Right cardiac atrium (tissue), 5 donors: ENCODE measurements at regions not wholly inside any gene's neighbourhood (a gene's known extent, or its start where the extent isn't known, plus 50 kb on each side); places are given as distances from the start of the nearest gene placed in this dataset.

Experiments used
- ATAC-seq, 2 donors: fragments of 200-7000 bp; cut with Tn5 transposase; one replicate each; pipeline versions ENCODE4 v1.8.0 to v1.9.1; 2020; ENCODE audit warnings: moderate library complexity in 2 of 2, mild to moderate bottlenecking in 1 of 2
- DNase-seq, 3 donors: peaks; one replicate each; pipeline ENCODE4 v3.0.0-alpha.2; 2020
- H3K27ac ChIP-seq: one replicate; pipeline ENCODE4 v1.5.1; 2013; ENCODE audit warnings: mild to moderate bottlenecking, low read length, control low read depth, moderate library complexity
- H3K27me3 ChIP-seq: one replicate; pipeline ENCODE4 v1.6.1; 2013; ENCODE audit not compliant: control insufficient read depth, insufficient read depth
- H3K4me1 ChIP-seq: one replicate; pipeline ENCODE4 v1.6.1; 2013; ENCODE audit warnings: low read length; ENCODE audit not compliant: control insufficient read depth, insufficient read depth
- H3K4me3 ChIP-seq: one replicate; pipeline ENCODE4 v1.5.1; 2013; ENCODE audit warnings: low read length, control low read depth
- H3K9me3 ChIP-seq: one replicate; pipeline ENCODE4 v1.6.1; 2013; ENCODE audit warnings: low read length; ENCODE audit not compliant: control insufficient read depth
- WGBS: extraction: QIAGEN DNeasy Blood & Tissue Kit; methylation state at CpG from one replicate; pipeline ENCODE4 v1.1.7; 2013; 5-methylcytosine and 5-hydroxymethylcytosine counted together
- intact Hi-C, 4 donors: fragments of 100-400 bp; cut with DNase I; formaldehyde crosslinking; loops; one replicate each; pipeline versions ENCODE4 v1.11.0 to v1.14.0; 2022 to 2023
- donor health status: healthy with polysubstance abuse.
- donor health status: DM: no; HTN: yes; CAD: no.
- donor health status: DM: no; HTN: no; CAD: no.
- donor health status: DM: no; HTN: yes; CAD: no; lungs with severe emphysema.
- donor health status: DM: yes; HTN: yes; CAD: no.

GRCh38 chr5:115723220-115723619 lies 93.2 kb downstream of the CDO1 start:
- Histone ChIP-seq H3K4me3 (no peak overlapping the region), H3K9me3 (no peaks in the 10 kb centered on the region), H3K27ac (no peak overlapping the region), H3K4me1 (no peaks in the 10 kb centered on the region), H3K27me3 (no peaks in the 10 kb centered on the region)
- ATAC-seq (peak; percentile 43 to 75), DNase-seq (no peak)
- intact Hi-C loops, result no loop called here
- WGBS, result 33% methylated on average over 2 of the region's 2 CpGs

GRCh38 chr5:115720888-115721287 lies 95.1 kb upstream of the TMED7 start:
- Histone ChIP-seq H3K4me1 (no peaks in the 10 kb centered on the region), H3K27ac (no peak overlapping the region), H3K27me3 (no peaks in the 10 kb centered on the region), H3K9me3 (no peaks in the 10 kb centered on the region), H3K4me3 (no peak overlapping the region)
- peak in 1 of 2 donors; percentile 30 for ATAC-seq
- 70% methylated on average over 2 of the region's 2 CpGs for WGBS
- no peak for DNase-seq
- intact Hi-C loops, result no loop called here

GRCh38 chr5:115718927-115719326 lies 93.1 kb upstream of the TMED7 start:
- H3K4me1 ChIP-seq, result no peaks in the 10 kb centered on the region
- H3K4me3 ChIP-seq, result no peak overlapping the region
- no peaks in the 10 kb centered on the region for H3K9me3 ChIP-seq
- no peaks in the 10 kb centered on the region for H3K27me3 ChIP-seq
- 34% methylated on average over 2 of the region's 2 CpGs for WGBS
- DNase-seq, result no peak
- intact Hi-C loops, result no loop called here
- peak; percentile 60 to 65 for ATAC-seq
- no peak overlapping the region for H3K27ac ChIP-seq

- intact Hi-C loops, result no loop called here
- Histone ChIP-seq H3K4me1 (no peaks in the 10 kb centered on the region), H3K4me3 (no peak overlapping the region), H3K9me3 (no peaks in the 10 kb centered on the region), H3K27me3 (no peaks in the 10 kb centered on the region), H3K27ac (no peak overlapping the region)
- no peak for ATAC-seq
- DNase-seq, result no peak
Measured at GRCh38 chr5:115713408-115713807, 87.6 kb upstream of the TMED7 start.

GRCh38 chr5:115709585-115709984 lies 83.7 kb upstream of the TMED7 start:
- no peak for ATAC-seq
- intact Hi-C loops, result no loop called here
- no peak for DNase-seq
- H3K27ac ChIP-seq, result no peak overlapping the region
- H3K9me3 ChIP-seq, result no peaks in the 10 kb centered on the region
- 62% methylated on average over 3 of the region's 3 CpGs for WGBS
- no peaks in the 10 kb centered on the region for H3K4me1 ChIP-seq
- H3K27me3 ChIP-seq, result no peaks in the 10 kb centered on the region
- H3K4me3 ChIP-seq, result no peak overlapping the region

- 75% methylated on average over 2 of the region's 2 CpGs for WGBS
- no peaks in the 10 kb centered on the region for H3K4me1 ChIP-seq
- H3K27ac ChIP-seq, result no peak overlapping the region
- DNase-seq, result no peak
- intact Hi-C loops, result no loop called here
- H3K9me3 ChIP-seq, result no peaks in the 10 kb centered on the region
- H3K27me3 ChIP-seq, result no peaks in the 10 kb centered on the region
- no peak for ATAC-seq
- no peak overlapping the region for H3K4me3 ChIP-seq
Measured at GRCh38 chr5:115708819-115709477, 83.1 kb upstream of the TMED7 start.

DNA sequence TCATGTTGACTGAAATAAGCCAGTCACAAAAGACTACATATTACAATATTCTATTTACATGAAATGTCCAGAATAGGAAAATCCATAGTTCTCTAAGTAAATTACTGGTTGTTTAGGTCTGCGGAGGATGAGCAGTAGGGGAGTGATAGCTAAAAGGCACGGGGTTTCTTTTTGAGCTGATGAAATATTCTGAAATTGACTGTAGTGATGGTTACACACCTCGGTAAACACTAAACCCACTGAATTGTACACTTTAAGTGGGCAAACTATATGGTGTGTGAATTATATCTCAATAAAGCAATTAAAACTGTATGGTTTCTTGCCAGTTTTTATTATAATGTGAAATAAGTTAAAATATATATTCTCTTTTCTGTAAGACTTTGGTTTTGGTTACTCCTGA lies 77.7 kb upstream of the TMED7 start:
- WGBS, result 91% methylated on average over 3 of the region's 3 CpGs
- no peak overlapping the region for H3K27ac ChIP-seq

GRCh38 chr5:115702025-115702424 lies 76.2 kb upstream of the TMED7 start:
- WGBS, result 86% methylated on average over 4 of the region's 4 CpGs
- Histone ChIP-seq H3K4me1 (no peaks in the 10 kb centered on the region), H3K4me3 (no peak overlapping the region), H3K27ac (no peak overlapping the region), H3K27me3 (no peaks in the 10 kb centered on the region), H3K9me3 (no peaks in the 10 kb centered on the region)
- no peak for DNase-seq
- ATAC-seq, result no peak
- intact Hi-C loops, result no loop called here

More for the DNA sequence above, 77.7 kb upstream of the TMED7 start:
- no peaks in the 10 kb centered on the region for H3K9me3 ChIP-seq
- DNase-seq (no peak), ATAC-seq (no peak)
- H3K4me1 ChIP-seq, result no peaks in the 10 kb centered on the region
- intact Hi-C loops, result no loop called here
- no peaks in the 10 kb centered on the region for H3K27me3 ChIP-seq
- H3K4me3 ChIP-seq, result no peak overlapping the region

- Histone ChIP-seq H3K4me3 (no peak overlapping the region), H3K4me1 (no peaks in the 10 kb centered on the region), H3K27ac (no peak overlapping the region), H3K9me3 (no peaks in the 10 kb centered on the region), H3K27me3 (no peaks in the 10 kb centered on the region)
- WGBS, result 86% methylated on average over 3 of the region's 3 CpGs
- intact Hi-C loops, result no loop called here
- ATAC-seq (no peak), DNase-seq (no peak)
Measured at GRCh38 chr5:115699967-115700366, 74.1 kb upstream of the TMED7 start.

DNA sequence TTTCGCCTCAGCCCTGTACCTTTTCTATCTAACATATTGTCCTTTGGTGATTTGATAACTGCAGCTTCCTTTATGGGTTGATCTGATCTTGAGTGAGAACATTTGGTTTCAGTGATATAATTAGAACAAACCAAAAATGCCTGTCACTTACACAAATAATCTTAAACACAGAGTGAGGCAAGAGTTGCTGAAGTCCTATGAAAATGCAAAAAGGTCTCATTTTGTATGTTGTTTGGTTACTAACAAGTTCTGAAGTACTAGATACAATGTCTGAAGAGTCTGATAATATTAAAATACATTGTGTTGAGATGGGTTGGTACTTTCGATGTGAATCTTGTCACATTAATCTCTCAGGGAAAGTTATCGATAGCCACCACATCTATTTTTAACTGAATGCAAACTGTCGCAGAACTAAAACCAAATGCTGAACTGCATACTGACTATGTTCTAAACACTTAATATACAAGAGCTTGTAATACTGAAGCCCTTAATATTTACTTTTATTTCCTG lies 70.4 kb upstream of the TMED7 start:
- Histone ChIP-seq H3K9me3 (no peaks in the 10 kb centered on the region), H3K4me1 (no peaks in the 10 kb centered on the region), H3K27ac (no peak overlapping the region), H3K4me3 (no peak overlapping the region), H3K27me3 (no peaks in the 10 kb centered on the region)
- DNase-seq, result no peak
- 77% methylated on average over 4 of the region's 4 CpGs for WGBS
- intact Hi-C loops, result no loop called here
- ATAC-seq, result no peak

DNA sequence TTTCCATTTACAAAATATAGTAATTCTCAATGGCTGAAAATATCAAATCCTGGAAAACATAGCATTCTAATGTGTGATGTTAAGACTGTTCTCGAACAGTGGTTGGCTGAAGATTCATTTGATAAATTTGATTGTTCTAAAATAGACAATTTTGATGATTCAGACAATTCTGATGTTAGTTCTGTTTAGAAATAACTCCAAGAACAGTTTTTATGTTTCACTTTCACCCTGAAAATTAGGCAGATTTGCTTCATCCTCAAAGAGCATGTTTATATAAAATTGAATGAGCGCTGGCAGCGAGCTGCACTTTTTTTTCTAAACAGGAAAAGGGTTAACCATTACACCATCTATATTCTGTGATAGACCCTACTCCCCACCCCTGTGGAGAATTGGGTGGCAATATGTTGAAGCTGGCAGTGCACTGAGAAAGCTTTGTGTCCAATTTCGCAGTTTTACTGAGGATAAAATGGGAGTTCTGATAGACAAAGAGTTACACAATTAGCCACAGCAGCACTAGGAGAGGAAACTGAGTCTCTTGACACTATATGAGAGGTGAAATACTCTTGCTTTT lies 69.6 kb upstream of the TMED7 start:
- Histone ChIP-seq H3K9me3 (no peaks in the 10 kb centered on the region), H3K4me1 (no peaks in the 10 kb centered on the region), H3K4me3 (no peak overlapping the region), H3K27ac (no peak overlapping the region), H3K27me3 (no peaks in the 10 kb centered on the region)
- intact Hi-C loops, result no loop called here
- ATAC-seq (no peak), DNase-seq (no peak)
- 83% methylated on average over 4 of the region's 4 CpGs for whole genome bisulfite sequencing
